MM.1S (cell line): ENCODE measurements at regions not wholly inside any gene's neighbourhood (a gene's known extent, or its start where the extent isn't known, plus 50 kb on each side); places are given as distances from the start of the nearest gene placed in this dataset.

ENCODE experiments used
- DNase-seq: peaks from one replicate; pipeline ENCODE4 v3.0.0-alpha.2; 2015
- H2AFZ ChIP-seq: fragments of 300-600 bp; sonication (generic); 2 replicates; pipeline ENCODE4 v1.6.0; 2016; ENCODE audit warnings: antibody characterized with exemption, low read length
- H3F3A ChIP-seq: fragments of 300-600 bp; sonication (generic); 2 replicates; pipeline ENCODE4 v1.6.1; 2016; ENCODE audit warnings: mild to moderate bottlenecking, antibody characterized with exemption, low read length, moderate library complexity, mixed read lengths; ENCODE audit not compliant: insufficient read depth
- H3K27ac ChIP-seq: fragments of 300-600 bp; sonication (generic); 2 replicates; pipeline ENCODE4 v1.5.1; 2016; ENCODE audit warnings: mild to moderate bottlenecking, low read length
- H3K27me3 ChIP-seq: fragments of 300-600 bp; sonication (generic); replicated peaks from 2 replicates; pipeline ENCODE4 v1.6.0; 2016; ENCODE audit warnings: low read length; ENCODE audit not compliant: insufficient read depth
- H3K36me3 ChIP-seq: fragments of 300-600 bp; sonication (generic); replicated peaks from 2 replicates; pipeline ENCODE4 v1.6.1; 2016; ENCODE audit warnings: mild to moderate bottlenecking, low read length, mixed read lengths; ENCODE audit not compliant: insufficient read depth
- H3K4me1 ChIP-seq: fragments of 300-600 bp; sonication (generic); 2 replicates; pipeline ENCODE4 v1.6.1; 2016; ENCODE audit warnings: low read length, mixed read lengths
- H3K4me2 ChIP-seq: fragments of 300-600 bp; sonication (generic); 2 replicates; pipeline ENCODE4 v1.6.0; 2016; ENCODE audit warnings: low read depth, low read length
- H3K4me3 ChIP-seq: fragments of 300-600 bp; sonication (generic); 2 replicates; pipeline ENCODE4 v1.5.1; 2016; ENCODE audit warnings: low read length, mixed read lengths
- H3K79me2 ChIP-seq: fragments of 300-600 bp; sonication (generic); 2 replicates; pipeline ENCODE4 v1.6.1; 2016; ENCODE audit warnings: mixed run types, low read length, mixed read lengths
- H3K9ac ChIP-seq: fragments of 300-600 bp; sonication (generic); 2 replicates; pipeline ENCODE4 v1.6.1; 2016; ENCODE audit warnings: low read length, mixed read lengths
- H3K9me2 ChIP-seq: fragments of 300-600 bp; sonication (generic); replicated peaks from 2 replicates; pipeline ENCODE4 v1.6.1; 2016; ENCODE audit warnings: mild to moderate bottlenecking, low read length, mixed read lengths; ENCODE audit not compliant: insufficient read depth
- H3K9me3 ChIP-seq: fragments of 300-600 bp; sonication (generic); replicated peaks from 2 replicates; pipeline ENCODE4 v1.6.1; 2016; ENCODE audit warnings: mild to moderate bottlenecking, low read length, mixed read lengths; ENCODE audit not compliant: insufficient read depth
- H4K20me1 ChIP-seq: fragments of 300-600 bp; sonication (generic); 2 replicates; pipeline ENCODE4 v1.6.1; 2016; ENCODE audit warnings: mild to moderate bottlenecking, low read length, moderate library complexity, mixed read lengths; ENCODE audit not compliant: insufficient read depth
- EZH2 ChIP-seq: fragments of 300-600 bp; sonication (generic); optimal IDR thresholded peaks from 2 replicates; pipeline ENCODE3; 2017; ENCODE audit warnings: low read depth, mild to moderate bottlenecking, antibody characterized with exemption, low read length, mixed read lengths
- EZH2phosphoT487 ChIP-seq: fragments of 300-600 bp; sonication (generic); IDR thresholded peaks from 2 replicates; pipeline ENCODE4 v1.6.1; 2018; ENCODE audit warnings: antibody characterized with exemption, low read length
- TF ChIP-seq, protein P1 (sequence below): fragments of 300-600 bp; sonication (generic); IDR thresholded peaks from 2 replicates; pipeline ENCODE4 v1.5.1; 2016; ENCODE audit warnings: antibody characterized with exemption, low read length, mixed read lengths

DNA sequence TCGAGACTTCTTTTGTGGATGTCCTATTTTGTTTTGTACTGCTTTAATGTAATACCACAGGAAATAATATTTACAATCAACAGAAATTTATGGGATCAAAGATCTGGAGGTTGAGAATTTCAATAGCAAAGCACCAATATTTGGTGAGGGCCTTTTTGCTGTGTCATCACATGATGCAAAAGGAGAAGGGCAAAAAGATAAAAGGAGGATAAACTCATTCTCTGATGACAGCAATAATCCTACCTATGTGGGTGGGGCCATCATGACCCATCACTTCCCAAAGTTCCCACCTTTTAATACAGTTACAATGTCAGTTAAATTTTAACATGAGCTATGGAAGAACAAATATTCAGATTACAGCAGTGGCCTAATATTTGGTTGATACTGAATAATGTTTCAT, 832.9 kb downstream of the OTOL1 start:
- H4K20me1 ChIP-seq: no peaks in the 10 kb centered on the region
- no peaks in the 10 kb centered on the region for H3K4me1 ChIP-seq
- H3F3A ChIP-seq: no peaks in the 10 kb centered on the region
- H2AFZ ChIP-seq: no peak overlapping the region
- H3K79me2 ChIP-seq: no peaks in the 10 kb centered on the region
- no peak overlapping the region for H3K9ac ChIP-seq
- DNase-seq: no peak
- H3K27me3 ChIP-seq: no peaks in the 10 kb centered on the region
- H3K4me3 ChIP-seq: no peak overlapping the region
- no peak overlapping the region for H3K4me2 ChIP-seq
- no peaks in the 10 kb centered on the region for H3K9me2 ChIP-seq
- TF ChIP-seq, protein P1, sequence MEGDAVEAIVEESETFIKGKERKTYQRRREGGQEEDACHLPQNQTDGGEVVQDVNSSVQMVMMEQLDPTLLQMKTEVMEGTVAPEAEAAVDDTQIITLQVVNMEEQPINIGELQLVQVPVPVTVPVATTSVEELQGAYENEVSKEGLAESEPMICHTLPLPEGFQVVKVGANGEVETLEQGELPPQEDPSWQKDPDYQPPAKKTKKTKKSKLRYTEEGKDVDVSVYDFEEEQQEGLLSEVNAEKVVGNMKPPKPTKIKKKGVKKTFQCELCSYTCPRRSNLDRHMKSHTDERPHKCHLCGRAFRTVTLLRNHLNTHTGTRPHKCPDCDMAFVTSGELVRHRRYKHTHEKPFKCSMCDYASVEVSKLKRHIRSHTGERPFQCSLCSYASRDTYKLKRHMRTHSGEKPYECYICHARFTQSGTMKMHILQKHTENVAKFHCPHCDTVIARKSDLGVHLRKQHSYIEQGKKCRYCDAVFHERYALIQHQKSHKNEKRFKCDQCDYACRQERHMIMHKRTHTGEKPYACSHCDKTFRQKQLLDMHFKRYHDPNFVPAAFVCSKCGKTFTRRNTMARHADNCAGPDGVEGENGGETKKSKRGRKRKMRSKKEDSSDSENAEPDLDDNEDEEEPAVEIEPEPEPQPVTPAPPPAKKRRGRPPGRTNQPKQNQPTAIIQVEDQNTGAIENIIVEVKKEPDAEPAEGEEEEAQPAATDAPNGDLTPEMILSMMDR: no peak
- TF ChIP-seq EZH2 (no peak), EZH2phosphoT487 (no peak)
- H3K27ac ChIP-seq: no peak overlapping the region
- H3K9me3 ChIP-seq: no peaks in the 10 kb centered on the region
- H3K36me3 ChIP-seq: no peaks in the 10 kb centered on the region

DNA sequence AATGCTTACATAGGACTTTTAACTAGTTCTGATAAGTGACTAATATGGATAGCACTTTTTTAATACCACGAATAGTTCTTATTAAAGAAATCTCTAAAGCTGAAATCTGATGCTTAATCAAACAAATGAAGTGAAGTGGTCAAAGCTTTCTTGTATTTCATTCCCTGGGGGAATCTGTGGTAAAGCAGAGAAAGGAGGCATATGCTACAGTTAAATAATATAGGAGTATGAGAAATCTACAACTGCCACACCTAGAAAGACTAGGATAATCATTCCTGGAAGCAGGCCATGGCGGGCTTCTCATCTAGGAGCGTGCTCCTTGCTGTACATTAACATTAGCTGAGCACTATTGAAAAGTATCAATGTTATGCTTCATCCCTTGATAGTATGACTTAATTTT, 835.7 kb downstream of the OTOL1 start:
- Histone ChIP-seq H3F3A (no peaks in the 10 kb centered on the region), H3K9me3 (no peaks in the 10 kb centered on the region), H3K4me1 (no peaks in the 10 kb centered on the region), H3K9me2 (no peaks in the 10 kb centered on the region), H3K4me3 (no peak overlapping the region), H4K20me1 (no peaks in the 10 kb centered on the region), H2AFZ (no peak overlapping the region), H3K79me2 (no peaks in the 10 kb centered on the region), H3K4me2 (no peak overlapping the region), H3K27me3 (no peaks in the 10 kb centered on the region), H3K27ac (no peak overlapping the region), H3K9ac (no peak overlapping the region), H3K36me3 (no peaks in the 10 kb centered on the region)
- no peak for TF ChIP-seq EZH2
- TF ChIP-seq, protein P1: no peak
- no peak for TF ChIP-seq EZH2phosphoT487
- no peak for DNase-seq

DNA sequence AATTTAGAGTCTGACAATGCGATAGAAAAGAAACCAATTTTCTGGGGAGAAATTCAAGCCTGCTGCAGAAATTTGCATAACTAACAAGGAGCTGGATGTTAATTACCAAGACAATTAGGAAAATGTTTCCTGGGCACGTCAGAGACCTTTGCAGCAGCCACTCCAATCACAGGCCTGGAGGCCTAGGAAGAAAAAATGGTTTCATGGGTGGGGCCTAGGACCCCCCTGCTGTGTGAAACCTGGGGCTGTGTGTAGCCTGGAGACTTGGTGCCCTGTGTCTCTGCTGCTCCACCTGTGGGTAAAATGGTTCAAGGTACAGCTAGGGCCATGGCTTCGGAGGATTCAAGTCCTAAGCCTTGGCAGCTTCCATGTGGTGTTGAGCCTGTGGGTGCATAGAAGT, 837.9 kb downstream of the OTOL1 start:
- H3K9me2 ChIP-seq: no peaks in the 10 kb centered on the region
- no peaks in the 10 kb centered on the region for H3K27me3 ChIP-seq
- no peak overlapping the region for H3K9ac ChIP-seq
- TF ChIP-seq EZH2phosphoT487: no peak
- TF ChIP-seq EZH2: no peak
- TF ChIP-seq, protein P1: no peak
- no peaks in the 10 kb centered on the region for H3K9me3 ChIP-seq
- H3K36me3 ChIP-seq: no peaks in the 10 kb centered on the region
- H3F3A ChIP-seq: no peaks in the 10 kb centered on the region
- no peaks in the 10 kb centered on the region for H3K4me1 ChIP-seq
- H3K4me3 ChIP-seq: no peak overlapping the region
- H3K4me2 ChIP-seq: no peak overlapping the region
- H3K27ac ChIP-seq: no peak overlapping the region
- H3K79me2 ChIP-seq: no peaks in the 10 kb centered on the region
- no peak for DNase-seq
- no peak overlapping the region for H2AFZ ChIP-seq
- H4K20me1 ChIP-seq: no peaks in the 10 kb centered on the region
